Psoas muscle (tissue), 7 donors: ENCODE measurements at regions not wholly inside any gene's neighbourhood (a gene's known extent, or its start where the extent isn't known, plus 50 kb on each side); places are given as distances from the start of the nearest gene placed in this dataset.

Experiments
- ATAC-seq, 4 donors: fragments of 200-7000 bp; cut with Tn5 transposase; one replicate each; pipeline ENCODE4 v1.9.1; 2020; ENCODE audit warnings: moderate library complexity in 3 of 4, mild to moderate bottlenecking in 2 of 4
- DNase-seq, 2 donors: peaks; one replicate each; pipeline ENCODE4 v3.0.0-alpha.2; 2020
- H3K27ac ChIP-seq: fragments of 200-600 bp; one replicate; pipeline ENCODE4 v1.8.0; 2022
- H3K27me3 ChIP-seq, 3 donors: fragments of 200-600 bp in 1 of 3; one replicate each; pipeline versions ENCODE4 v1.6.1 to v1.8.0; 2013 to 2022; ENCODE audit warnings: low read length in 2 of 3, mild to moderate bottlenecking in 2 of 3, moderate library complexity in 1 of 3; ENCODE audit not compliant: insufficient read depth in 3 of 3
- H3K36me3 ChIP-seq, 2 donors: fragments of 200-600 bp in 1 of 2; one replicate each; pipeline versions ENCODE4 v1.6.1 to v1.8.0; 2013 to 2022; ENCODE audit warnings: low read depth in 1 of 2, mild to moderate bottlenecking in 1 of 2, moderate library complexity in 1 of 2; ENCODE audit not compliant: insufficient read depth in 1 of 2
- H3K4me1 ChIP-seq: fragments of 200-600 bp; one replicate; pipeline ENCODE4 v1.8.0; 2022
- H3K4me3 ChIP-seq: fragments of 200-600 bp; one replicate; pipeline ENCODE4 v1.8.0; 2022; ENCODE audit warnings: mild to moderate bottlenecking
- H3K9me3 ChIP-seq: fragments of 200-600 bp; one replicate; pipeline ENCODE4 v1.8.0; 2022
- CTCF ChIP-seq: fragments of 200-600 bp; IDR thresholded peaks from one replicate; pipeline ENCODE4 v1.8.0; 2022; ENCODE audit warnings: antibody characterized with exemption
- WGBS, 3 donors: extraction: QIAGEN DNeasy Blood & Tissue Kit; methylation state at CpG; one replicate each; pipeline versions ENCODE4 v1.1.6 to v1.1.7; 2013; 5-methylcytosine and 5-hydroxymethylcytosine counted together
- intact Hi-C, 2 donors: fragments of 100-400 bp; cut with DNase I; formaldehyde crosslinking; loops; one replicate each; pipeline versions ENCODE4 v1.11.0 to v1.14.2; 2022
- donor health status: healthy with polysubstance abuse.
- donor health status: DM: no; HTN: no; CAD: no; lungs with moderate emphysema.
- donor health status: Bipolar disorder and iron deficiency.
- donor health status: healthy.
- donor health status: DM: yes; HTN: yes; CAD: no.
- donor health status: DM: no; HTN: no; CAD: no.
- donor health status: DM: yes; HTN: yes; CAD: no.

- TF ChIP-seq CTCF, result no peak
- H3K4me1 ChIP-seq, result no peaks in the 10 kb centered on the region
- no peaks in the 10 kb centered on the region for H3K27me3 ChIP-seq
- H3K4me3 ChIP-seq, result no peak overlapping the region
- no peaks in the 10 kb centered on the region for H3K9me3 ChIP-seq
- intact Hi-C loops, result no loop called here
- WGBS, 3 donors, result 97 to 99% (median 98%) methylated on average over 1 of the region's 1 CpG
- H3K27ac ChIP-seq, result no peak overlapping the region
- no peak for ATAC-seq
- DNase-seq, result no peak
- no peaks in the 10 kb centered on the region for H3K36me3 ChIP-seq
Measured at GRCh38 chr18:64712035-64712434, 563.1 kb upstream of the LINC00305 start.

GRCh38 chr18:64710105-64710861 lies 561.4 kb upstream of the LINC00305 start:
- no peak for TF ChIP-seq CTCF
- no peaks in the 10 kb centered on the region for H3K9me3 ChIP-seq
- H3K36me3 ChIP-seq, result no peaks in the 10 kb centered on the region
- 79 to 84% (median 81%) methylated on average over 2 of the region's 2 CpGs for WGBS, 3 donors
- H3K4me3 ChIP-seq, result no peak overlapping the region
- H3K4me1 ChIP-seq, result no peaks in the 10 kb centered on the region
- intact Hi-C loops, result no loop called here
- H3K27ac ChIP-seq, result no peak overlapping the region
- H3K27me3 ChIP-seq, result no peaks in the 10 kb centered on the region
- no peak for ATAC-seq
- no peak for DNase-seq

GRCh38 chr18:64707052-64707451 lies 558.2 kb upstream of the LINC00305 start:
- no peak for DNase-seq
- H3K4me1 ChIP-seq, result no peaks in the 10 kb centered on the region
- TF ChIP-seq CTCF, result no peak
- H3K36me3 ChIP-seq, result no peaks in the 10 kb centered on the region
- no peak for ATAC-seq
- H3K27me3 ChIP-seq, result no peaks in the 10 kb centered on the region
- H3K27ac ChIP-seq, result no peak overlapping the region
- intact Hi-C loops, result no loop called here
- no peak overlapping the region for H3K4me3 ChIP-seq
- H3K9me3 ChIP-seq, result no peaks in the 10 kb centered on the region

- intact Hi-C loops, result loop anchor here in 1 of 2 donors (10.0 kb wide), 1 partner anchor 56 kb away; no protein-coding TSS in a partner anchor
- no peaks in the 10 kb centered on the region for H3K36me3 ChIP-seq
- no peak overlapping the region for H3K27ac ChIP-seq
- no peak for DNase-seq
- no peak for TF ChIP-seq CTCF
- ATAC-seq, result no peak
- no peaks in the 10 kb centered on the region for H3K4me1 ChIP-seq
- H3K9me3 ChIP-seq, result no peaks in the 10 kb centered on the region
- H3K4me3 ChIP-seq, result no peak overlapping the region
- no peaks in the 10 kb centered on the region for H3K27me3 ChIP-seq
- 59 to 62% (median 61%) methylated on average over 2 of the region's 2 CpGs for WGBS, 3 donors
Measured at GRCh38 chr18:64699081-64699480, 550.2 kb upstream of the LINC00305 start.
